Endothelial cell of umbilical vein (primary cell): ENCODE measurements at regions not wholly inside any gene's neighbourhood (a gene's known extent, or its start where the extent isn't known, plus 50 kb on each side); places are given as distances from the start of the nearest gene placed in this dataset.

Source experiments
- BruUV-seq: library from RNA; stranded (reverse); fragments of 400-500 nt; replicated peaks from 2 replicates; lab custom pipeline; 2021; lab: Mats Ljungman, UMichigan
- CTCF ChIA-PET: fragments of 300-600, 350-600 bp; sonication (Branson Sonifier 250); formaldehyde crosslinking; loops from one replicate; lab custom pipeline; 2021; ENCODE audit warnings: antibody characterized with exemption, inconsistent platforms; lab: Charles Lee
- POLR2A ChIA-PET: fragments of 300-600, 350-600 bp; sonication (Branson Sonifier 250); formaldehyde crosslinking; loops from one replicate; lab custom pipeline; 2021; ENCODE audit warnings: antibody characterized with exemption, inconsistent platforms; lab: Charles Lee
- DNase-seq: peaks from one replicate; pipeline ENCODE4 v3.0.0-alpha.2; 2011; ENCODE audit warnings: low read depth, low spot score
- FAIRE-seq: peaks from 2 replicates; lab custom pipeline; 2011; peaks lifted over from hg19 to GRCh38; lab: Jason Lieb, UNC
- H2AFZ ChIP-seq: 2 replicates; pipeline ENCODE4 v1.6.0; 2012; ENCODE audit warnings: low read depth, low read length, control low read depth, inconsistent platforms
- H3K27ac ChIP-seq: 2 replicates; pipeline ENCODE4 v1.5.1; 2011; ENCODE audit warnings: low read depth, mild to moderate bottlenecking, control low read depth, low read length, moderate library complexity; ENCODE audit not compliant: insufficient read depth
- H3K27me3 ChIP-seq, 2 experiments: 2 replicates each; pipeline versions ENCODE4 v1.6.0 to v1.6.1; 2011; ENCODE audit warnings: low read length in 2 of 2, mixed read lengths in 1 of 2; ENCODE audit not compliant: control insufficient read depth in 2 of 2, insufficient read depth in 2 of 2
- H3K36me3 ChIP-seq, 2 experiments: 2 replicates in 1 of 2; 3 replicates in 1 of 2; pipeline ENCODE4 v1.5.1; 2011; ENCODE audit warnings: low read length in 2 of 2, mild to moderate bottlenecking in 1 of 2, moderate library complexity in 1 of 2; ENCODE audit not compliant: control insufficient read depth in 2 of 2, insufficient read depth in 2 of 2; ENCODE audit errors: extremely low read depth in 1 of 2
- H3K4me1 ChIP-seq: 3 replicates; pipeline ENCODE4 v1.5.1; 2011; ENCODE audit warnings: mild to moderate bottlenecking, low read length; ENCODE audit not compliant: control insufficient read depth, insufficient read depth; ENCODE audit errors: extremely low read depth
- H3K4me2 ChIP-seq: 2 replicates; pipeline ENCODE4 v1.6.1; 2011; ENCODE audit warnings: low read length, control low read depth, mixed read lengths; ENCODE audit not compliant: insufficient read depth
- H3K4me3 ChIP-seq, 3 experiments: fragments of 200-600 bp in 1 of 3; sonication (generic), shearing (Covaris generic) in 1 of 3; replicated peaks in 1 of 3; 2 replicates each; pipeline ENCODE4 v1.5.1; 2011 to 2016; ENCODE audit warnings: control low read depth in 3 of 3, low read length in 3 of 3, mild to moderate bottlenecking in 2 of 3, inconsistent platforms in 1 of 3, low read depth in 1 of 3, moderate library complexity in 1 of 3; ENCODE audit not compliant: insufficient read depth in 1 of 3
- H3K79me2 ChIP-seq: 2 replicates; pipeline ENCODE4 v1.6.0; 2012; ENCODE audit warnings: low read length, inconsistent platforms; ENCODE audit not compliant: control insufficient read depth, insufficient read depth
- H3K9ac ChIP-seq: replicated peaks from 2 replicates; pipeline ENCODE3; 2011; ENCODE audit warnings: low read length, control low read depth; ENCODE audit not compliant: insufficient read depth; ENCODE audit errors: extremely low read depth
- H3K9me1 ChIP-seq: replicated peaks from 3 replicates; pipeline ENCODE4 v1.6.0; 2011; ENCODE audit warnings: mild to moderate bottlenecking, low read length; ENCODE audit not compliant: control insufficient read depth, insufficient read depth; ENCODE audit errors: extremely low read depth
- H3K9me3 ChIP-seq: replicated peaks from 2 replicates; pipeline ENCODE4 v1.5.1; 2012; ENCODE audit warnings: low read length, inconsistent platforms; ENCODE audit not compliant: control insufficient read depth, insufficient read depth
- H4K20me1 ChIP-seq: replicated peaks from 2 replicates; pipeline ENCODE3; 2011; ENCODE audit warnings: mild to moderate bottlenecking, low read length; ENCODE audit not compliant: control insufficient read depth, insufficient read depth; ENCODE audit errors: extremely low read depth
- EZH2 ChIP-seq: IDR thresholded peaks from 2 replicates; pipeline ENCODE4 v1.6.1; 2012; ENCODE audit warnings: borderline replicate concordance, low read depth, mild to moderate bottlenecking, moderate library complexity, low read length, inconsistent platforms; ENCODE audit not compliant: severe bottlenecking
- FOS ChIP-seq: IDR thresholded peaks from 2 replicates; pipeline ENCODE4 v1.6.1; 2011; ENCODE audit warnings: mild to moderate bottlenecking, low read length, moderate library complexity, borderline replicate concordance; ENCODE audit not compliant: insufficient read depth
- GATA2 ChIP-seq: IDR thresholded peaks from 2 replicates; pipeline ENCODE4 v1.7.0; 2011; ENCODE audit warnings: low read depth, mild to moderate bottlenecking, moderate library complexity, mixed read lengths, low read length; ENCODE audit not compliant: insufficient read length, insufficient read depth
- JUN ChIP-seq: IDR thresholded peaks from 2 replicates; pipeline ENCODE4 v1.6.1; 2011; ENCODE audit warnings: borderline replicate concordance, low read depth; ENCODE audit not compliant: insufficient read length, insufficient read depth
- MYC ChIP-seq: IDR thresholded peaks from one replicate; pipeline ENCODE4 v1.6.1; 2011; ENCODE audit warnings: mild to moderate bottlenecking, low read depth, low read length
- POLR2A ChIP-seq: IDR thresholded peaks from 2 replicates; pipeline ENCODE4 v1.6.1; 2012; ENCODE audit warnings: low read depth, mild to moderate bottlenecking, control low read depth, low read length
- POLR2AphosphoS5 ChIP-seq: IDR thresholded peaks from 2 replicates; pipeline ENCODE4 v1.6.1; 2012; ENCODE audit warnings: low read depth, mild to moderate bottlenecking, control low read depth, low read length, moderate library complexity; ENCODE audit not compliant: insufficient read depth
- dilution Hi-C: fragments of 300-500 bp; cut with MboI; formaldehyde crosslinking; loops from one replicate; pipeline ENCODE4 v1.15.0; 2019; ENCODE audit warnings: low sequenced_read_pairs; ENCODE audit not compliant: extremely low pct_ligation_motif_present
- intact Hi-C: fragments of 100-400 bp; cut with micrococcal nuclease; formaldehyde crosslinking; loops from one replicate; pipeline ENCODE4 v1.10.0; 2022
- TF ChIP-seq, protein P1 (sequence below): IDR thresholded peaks from 2 replicates; pipeline ENCODE4 v1.6.1; 2011; ENCODE audit not compliant: insufficient read depth, insufficient read length
- TF ChIP-seq, protein P2 (sequence below), 2 donors: IDR thresholded peaks; 1 replicate in 1 of 2; 2 replicates in 1 of 2; pipeline ENCODE4 v1.5.1; 2011; ENCODE audit warnings: low read length in 2 of 2, mild to moderate bottlenecking in 2 of 2, moderate library complexity in 2 of 2, control low read depth in 1 of 2, inconsistent platforms in 1 of 2, low read depth in 1 of 2; ENCODE audit not compliant: insufficient read depth in 1 of 2; ENCODE audit errors: extremely low read depth in 1 of 2

DNA sequence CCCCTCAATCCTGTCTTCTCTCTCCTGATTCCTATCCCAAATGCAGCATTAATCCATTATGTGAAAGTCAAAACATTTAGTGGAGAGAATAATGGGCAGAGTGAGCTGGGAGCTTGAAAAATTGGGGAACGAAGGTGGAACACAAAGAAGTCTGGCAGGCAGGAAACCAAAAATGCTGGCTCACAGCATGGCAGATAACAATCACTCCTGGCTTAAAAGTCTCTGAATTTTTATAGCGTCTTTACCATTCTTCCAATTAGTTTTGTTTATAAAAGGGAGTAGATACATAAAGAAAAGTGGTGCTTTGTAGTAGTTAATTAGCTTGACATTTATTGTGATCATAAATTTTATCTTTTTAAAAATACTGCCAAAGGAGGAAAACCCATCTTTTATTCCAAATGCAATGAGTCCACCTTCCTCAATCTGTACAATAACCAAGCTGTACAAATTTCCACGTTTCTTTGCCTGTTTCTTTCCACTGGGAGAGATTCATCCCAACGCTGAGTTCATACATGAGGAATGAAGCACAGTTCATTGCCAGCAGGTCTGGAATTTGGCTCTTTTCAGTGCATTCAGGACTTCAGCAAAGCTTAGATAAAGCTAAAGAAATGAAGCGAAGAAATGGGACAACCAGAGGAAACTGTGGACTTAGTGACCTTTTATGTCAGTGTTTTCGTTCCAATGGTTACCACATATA lies 174.7 kb downstream of the HMHB1 start:
- FAIRE-seq = no peak
- Histone ChIP-seq H3K9me3 (no peaks in the 10 kb centered on the region), H3K9me1 (no peaks in the 10 kb centered on the region), H3K36me3 (no peaks in the 10 kb centered on the region), H3K4me1 (peaks cover 24% of the 10 kb centered on the region), H3K27me3 (no peaks in the 10 kb centered on the region), H3K79me2 (no peaks in the 10 kb centered on the region), H4K20me1 (no peaks in the 10 kb centered on the region), H2AFZ (peak overlapping the region; percentile 29), H3K4me3 (no peak overlapping the region), H3K4me2 (no peak overlapping the region), H3K9ac (no peak overlapping the region), H3K27ac (peak overlapping the region; percentile 44)
- CTCF ChIA-PET = interaction anchor here (0.5 to 1.7 kb wide), 5 partner anchors 8 to 155 kb away, joined by 3 to 8 read pairs (median 3); no protein-coding TSS in a partner anchor
- BruUV-seq = no TSS peak
- dilution Hi-C loops (no loop called here), intact Hi-C loops (loop anchor here (5.0 kb wide), 1 partner anchor 206 kb away; no protein-coding TSS in a partner anchor)
- peak; percentile 16 for DNase-seq
- POLR2A ChIA-PET = no interaction called here
- peak; percentile 58 for TF ChIP-seq GATA2
- TF ChIP-seq, protein P1, sequence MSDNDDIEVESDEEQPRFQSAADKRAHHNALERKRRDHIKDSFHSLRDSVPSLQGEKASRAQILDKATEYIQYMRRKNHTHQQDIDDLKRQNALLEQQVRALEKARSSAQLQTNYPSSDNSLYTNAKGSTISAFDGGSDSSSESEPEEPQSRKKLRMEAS = no peak

DNA sequence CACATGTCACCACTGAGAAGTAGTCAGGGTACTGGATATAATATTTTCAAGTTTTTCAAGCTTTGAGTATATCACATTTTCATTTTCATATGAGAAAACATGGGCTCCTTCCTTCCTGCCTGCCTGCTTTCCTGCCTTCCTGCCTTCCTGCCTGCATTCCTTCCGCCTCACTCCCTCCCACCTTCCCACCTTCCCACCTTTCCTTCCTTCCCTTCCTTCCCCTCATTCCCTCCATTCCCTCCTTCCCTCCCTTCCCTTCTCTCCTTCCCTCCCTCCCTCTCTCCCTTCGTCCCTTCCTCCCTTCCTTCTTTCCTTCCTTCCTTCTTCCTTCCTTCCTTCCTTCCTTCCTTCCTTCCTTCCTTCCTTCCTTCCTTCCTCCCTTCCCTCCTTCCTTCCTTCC lies 175.3 kb downstream of the HMHB1 start:
- no peak for DNase-seq
- Histone ChIP-seq H3K4me3 (no peak overlapping the region), H3K9me3 (no peaks in the 10 kb centered on the region), H4K20me1 (no peaks in the 10 kb centered on the region), H3K79me2 (no peaks in the 10 kb centered on the region), H3K36me3 (no peaks in the 10 kb centered on the region), H3K27ac (no peak overlapping the region), H3K9me1 (no peaks in the 10 kb centered on the region), H3K9ac (no peak overlapping the region), H3K27me3 (no peaks in the 10 kb centered on the region), H3K4me1 (peaks cover 24% of the 10 kb centered on the region), H3K4me2 (no peak overlapping the region), H2AFZ (no peak overlapping the region)
- intact Hi-C loops = loop anchor here (5.0 kb wide), 1 partner anchor 205 kb away; no protein-coding TSS in a partner anchor
- no TSS peak for BruUV-seq
- ChIA-PET POLR2A (no interaction called here), CTCF (interaction anchor here (1.0 to 1.7 kb wide), 3 partner anchors 9 to 87 kb away, joined by 3 to 5 read pairs (median 3); no protein-coding TSS in a partner anchor)
- no peak for FAIRE-seq
- dilution Hi-C loops = no loop called here
- TF ChIP-seq, protein P1 = no peak
- TF ChIP-seq POLR2A (no peak), FOS (no peak), MYC (no peak), POLR2AphosphoS5 (no peak), EZH2 (no peak), JUN (no peak)
- TF ChIP-seq, protein P2, sequence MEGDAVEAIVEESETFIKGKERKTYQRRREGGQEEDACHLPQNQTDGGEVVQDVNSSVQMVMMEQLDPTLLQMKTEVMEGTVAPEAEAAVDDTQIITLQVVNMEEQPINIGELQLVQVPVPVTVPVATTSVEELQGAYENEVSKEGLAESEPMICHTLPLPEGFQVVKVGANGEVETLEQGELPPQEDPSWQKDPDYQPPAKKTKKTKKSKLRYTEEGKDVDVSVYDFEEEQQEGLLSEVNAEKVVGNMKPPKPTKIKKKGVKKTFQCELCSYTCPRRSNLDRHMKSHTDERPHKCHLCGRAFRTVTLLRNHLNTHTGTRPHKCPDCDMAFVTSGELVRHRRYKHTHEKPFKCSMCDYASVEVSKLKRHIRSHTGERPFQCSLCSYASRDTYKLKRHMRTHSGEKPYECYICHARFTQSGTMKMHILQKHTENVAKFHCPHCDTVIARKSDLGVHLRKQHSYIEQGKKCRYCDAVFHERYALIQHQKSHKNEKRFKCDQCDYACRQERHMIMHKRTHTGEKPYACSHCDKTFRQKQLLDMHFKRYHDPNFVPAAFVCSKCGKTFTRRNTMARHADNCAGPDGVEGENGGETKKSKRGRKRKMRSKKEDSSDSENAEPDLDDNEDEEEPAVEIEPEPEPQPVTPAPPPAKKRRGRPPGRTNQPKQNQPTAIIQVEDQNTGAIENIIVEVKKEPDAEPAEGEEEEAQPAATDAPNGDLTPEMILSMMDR (IDR thresholded peaks at IDR 0.05; ENCODE audit: extremely low read depth in 1 of 2, insufficient read depth in 1 of 2, low read depth in 1 of 2, low read length in 2 of 2) = no peak
